HL-60/S4 treated with retinoic acid at 250 ng/mL for 4 days and 3 days (cell line): ENCODE measurements at regions not wholly inside any gene's neighbourhood (a gene's known extent, or its start where the extent isn't known, plus 50 kb on each side); places are given as distances from the start of the nearest gene placed in this dataset.
"Not testable (repeated sequence)": the region's sequence is repeated elsewhere in the genome, so short reads cannot be mapped to it uniquely, and the experiment has no call there.

Source experiments
- in situ Hi-C: fragments of 300-500 bp; cut with MboI; formaldehyde crosslinking; loops from 2 replicates; pipeline ENCODE4 v1.7.0; 2022; ENCODE audit warnings: low sequenced_read_pairs

DNA sequence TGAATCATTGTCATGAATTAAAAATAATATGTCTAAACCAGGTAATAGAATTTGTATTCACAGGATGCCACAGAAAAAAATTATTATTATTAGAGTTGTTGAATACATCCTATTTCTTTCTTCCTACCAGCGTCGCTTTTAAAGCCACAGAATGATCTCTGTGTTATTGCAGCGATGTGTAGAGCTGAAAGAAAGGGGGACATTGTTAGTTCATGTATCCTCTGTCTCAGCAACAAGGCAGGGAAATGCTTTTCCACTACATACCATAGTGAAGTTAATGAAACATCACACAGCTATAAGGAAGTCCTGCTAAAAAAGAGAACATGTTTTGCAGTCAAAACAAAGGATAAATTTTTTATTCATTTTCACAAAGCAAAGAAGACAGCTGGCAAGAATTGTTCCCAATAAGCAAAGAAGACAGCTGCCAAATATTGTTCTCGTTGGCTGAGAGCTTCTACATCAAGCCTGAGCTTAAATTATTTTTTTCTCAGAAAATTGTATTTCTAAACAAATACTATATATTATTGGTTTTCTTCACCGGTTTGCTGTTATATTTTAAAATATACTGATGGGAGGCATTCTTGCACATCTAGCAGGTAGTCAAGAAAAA lies 1234.4 kb downstream of the SUCLG1 start:
- in situ Hi-C loops, result no loop called here

DNA sequence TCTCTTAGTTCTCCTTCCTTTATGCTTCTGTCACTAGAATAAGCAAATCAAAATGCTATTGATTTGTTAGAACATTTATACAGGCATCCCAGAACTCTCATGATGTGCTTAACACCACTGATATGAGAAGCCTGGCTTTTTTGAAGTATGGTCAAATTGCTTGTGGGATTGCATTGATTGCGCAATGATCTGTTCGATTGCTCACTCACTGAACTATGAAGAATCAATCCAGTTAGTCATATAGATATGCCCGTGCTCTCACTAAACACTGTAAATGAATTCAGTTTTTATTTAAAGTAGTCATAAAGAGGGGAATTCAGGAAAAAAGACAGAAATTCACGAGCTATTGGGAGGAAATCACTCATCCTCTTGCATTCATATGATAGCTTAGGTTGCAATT lies 1237.8 kb downstream of the SUCLG1 start:
- in situ Hi-C loops, result no loop called here

DNA sequence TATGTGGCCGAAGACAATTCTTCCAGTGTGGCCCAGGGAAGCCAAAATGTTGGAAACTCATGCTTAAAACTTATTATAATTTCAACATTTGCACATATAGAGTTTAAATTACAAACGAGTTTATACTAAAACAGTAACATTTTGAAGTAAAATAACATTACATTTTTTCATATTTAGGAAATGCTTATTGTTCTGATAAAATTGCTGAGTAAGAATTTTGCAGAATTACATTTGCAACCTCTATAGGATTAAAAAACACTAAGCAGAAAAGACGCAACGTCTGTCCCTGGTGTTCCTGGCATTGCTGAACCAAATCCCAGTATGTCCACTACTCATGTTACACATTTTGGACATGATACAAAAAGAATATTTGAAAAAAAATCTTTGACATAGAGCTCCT lies 1241.2 kb downstream of the SUCLG1 start:
- in situ Hi-C loops, result no loop called here

DNA sequence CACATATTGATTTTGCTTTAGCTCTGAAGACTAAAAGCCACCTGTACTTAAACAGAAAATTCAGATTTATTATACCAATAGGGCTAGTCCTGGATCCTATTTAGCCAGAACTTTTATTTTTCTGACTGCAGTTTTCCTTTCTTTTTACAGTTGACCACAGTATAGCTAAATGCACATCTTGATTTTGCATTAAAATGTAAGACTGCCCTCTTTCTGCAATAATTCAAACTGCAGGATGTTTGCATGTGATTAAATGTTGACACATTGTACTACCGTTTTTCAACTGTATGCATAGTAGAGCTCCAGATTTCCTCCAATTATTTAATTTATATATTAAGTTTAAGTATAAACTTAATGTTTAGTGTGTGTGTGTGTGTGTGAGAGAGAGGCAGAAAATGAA lies 1262.9 kb downstream of the SUCLG1 start:
- in situ Hi-C loops, result no loop called here

DNA sequence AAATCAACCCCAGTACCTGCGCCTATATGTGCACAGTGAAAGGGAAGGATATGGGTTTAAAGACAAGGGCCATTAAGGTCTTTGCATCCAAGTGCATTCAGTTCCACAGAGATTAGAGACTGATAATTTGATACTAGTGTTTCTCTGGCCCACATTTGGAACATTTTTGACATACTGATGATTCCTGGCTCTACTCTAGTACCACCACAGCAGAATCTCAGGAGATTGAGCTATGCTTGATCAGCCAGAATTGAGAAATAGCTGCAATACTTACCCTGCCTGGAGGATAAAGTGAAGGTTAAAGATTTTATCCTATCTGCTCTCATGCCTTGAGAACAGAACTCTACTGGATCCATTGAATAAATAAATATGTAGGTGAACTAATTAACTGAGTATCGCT lies 1267.8 kb downstream of the SUCLG1 start:
- in situ Hi-C loops, result no loop called here

DNA sequence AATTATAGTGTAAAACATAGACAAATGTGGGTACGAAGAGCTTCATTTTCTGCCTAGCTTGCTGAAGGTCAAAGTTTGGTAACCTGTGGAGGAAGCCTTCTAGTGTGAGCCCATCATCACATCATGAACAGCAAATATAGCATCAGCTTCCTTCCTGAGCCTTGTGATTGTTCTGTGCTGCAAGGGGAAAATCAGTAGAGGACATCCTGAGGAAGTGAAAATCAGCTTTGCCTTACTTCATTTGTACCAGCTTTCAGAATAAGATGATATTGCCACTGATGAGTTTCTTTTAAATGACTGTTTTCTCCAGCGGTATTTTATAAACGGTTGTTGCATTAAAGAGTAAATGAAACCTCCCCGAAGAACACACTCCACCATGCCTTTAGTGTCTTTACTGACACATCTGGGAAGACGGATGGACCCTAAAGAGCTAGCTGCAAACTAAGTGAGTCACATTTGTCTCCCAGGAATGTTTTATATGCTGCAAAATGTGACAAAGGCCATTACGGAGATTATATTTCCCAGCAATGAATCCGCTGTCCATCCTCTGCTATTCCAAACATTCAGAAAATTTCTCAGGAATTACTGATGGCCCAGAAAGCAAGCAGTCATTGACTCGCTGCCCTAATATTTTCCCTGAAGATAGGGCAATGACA lies 1272.8 kb downstream of the SUCLG1 start:
- in situ Hi-C loops, result no loop called here

DNA sequence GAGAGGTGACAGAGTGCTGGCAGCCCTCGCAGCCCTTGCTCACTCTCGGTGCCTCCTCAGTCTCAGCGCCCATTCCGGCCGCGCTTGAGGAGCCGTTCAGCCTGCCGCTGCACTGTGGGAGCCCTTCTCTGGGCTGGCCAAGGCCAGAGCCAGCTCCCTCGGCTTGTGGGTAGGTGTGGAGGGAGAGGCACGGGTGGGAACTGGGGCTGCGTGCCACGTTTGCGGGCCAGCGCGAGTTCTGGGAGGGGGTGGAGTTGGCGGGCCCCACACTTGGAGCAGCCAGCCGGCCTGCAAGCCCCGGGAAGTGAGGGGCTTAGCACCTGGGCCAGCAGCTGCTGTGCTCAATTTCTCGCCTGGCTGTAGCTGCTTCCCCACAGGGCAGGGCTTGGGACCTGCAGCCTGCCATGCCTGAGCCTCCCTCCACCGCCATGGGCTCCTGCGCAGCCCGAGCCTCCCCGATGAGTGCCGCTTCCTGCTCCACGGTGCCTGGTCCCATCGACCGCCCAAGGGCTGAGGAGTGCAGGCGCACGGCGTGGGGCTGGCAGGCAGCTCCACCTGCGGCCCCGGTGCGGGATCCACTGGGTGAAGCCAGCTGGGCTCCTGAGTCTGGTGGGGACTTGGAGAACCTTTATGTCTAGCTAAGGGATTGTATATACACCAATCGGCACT lies 1278.1 kb downstream of the SUCLG1 start:
- in situ Hi-C loops, result not testable (repeated sequence)

DNA sequence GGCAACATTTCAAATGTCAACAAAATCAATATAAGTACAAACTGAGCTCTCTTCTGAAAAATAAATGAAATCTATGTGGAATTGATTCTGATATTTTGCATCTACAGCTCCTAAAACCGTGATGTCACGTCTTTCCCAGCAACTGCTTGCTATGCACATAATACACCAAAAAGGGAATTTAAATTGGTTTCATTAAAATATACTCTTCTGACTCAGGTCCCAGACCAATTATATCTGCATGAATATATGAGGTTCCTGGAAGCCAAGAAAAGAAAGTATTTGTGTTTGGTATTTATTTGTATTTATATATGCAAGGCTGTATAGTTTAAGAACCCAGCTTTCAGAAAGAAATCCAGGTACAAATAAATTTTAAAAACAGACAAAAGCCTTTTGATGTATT lies 1282.5 kb downstream of the SUCLG1 start:
- in situ Hi-C loops, result no loop called here

DNA sequence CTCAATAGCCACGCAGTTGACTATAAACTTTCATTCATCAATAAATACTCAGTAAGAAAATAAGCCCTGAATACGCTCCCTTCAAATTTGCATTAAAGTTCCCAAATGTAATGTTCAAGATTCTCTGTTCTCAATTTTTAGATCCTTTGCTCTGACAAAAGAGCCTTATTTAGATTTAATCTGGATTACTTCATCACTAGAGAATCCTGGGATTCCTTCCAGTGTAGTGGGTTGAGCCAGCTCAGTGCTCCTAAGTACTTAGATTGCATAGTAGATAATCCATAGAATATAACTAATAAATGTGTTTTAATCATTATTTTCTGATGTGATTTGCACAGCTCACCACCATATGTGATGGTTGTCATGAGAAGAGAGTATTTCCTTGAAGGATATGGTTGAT lies 1286.2 kb downstream of the SUCLG1 start:
- in situ Hi-C loops, result no loop called here

DNA sequence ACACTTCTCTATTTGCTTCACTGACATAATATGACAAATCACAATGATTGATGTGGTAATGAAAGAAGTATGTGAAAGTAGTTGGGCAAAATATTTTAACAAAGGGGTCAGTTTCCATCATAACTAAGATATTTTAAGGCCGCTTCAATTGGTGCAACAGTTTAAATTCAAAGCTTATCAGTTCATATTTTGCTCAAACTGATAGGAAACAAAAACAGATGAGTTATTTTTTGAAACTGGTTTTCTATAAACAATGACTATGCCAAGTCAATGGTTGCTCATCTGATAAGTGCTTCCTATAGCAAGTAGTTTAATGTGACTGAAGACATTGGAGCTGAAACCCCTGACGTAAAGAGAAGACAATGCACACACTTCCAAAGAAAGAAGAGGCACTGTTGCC lies 1290.7 kb downstream of the SUCLG1 start:
- in situ Hi-C loops, result no loop called here

DNA sequence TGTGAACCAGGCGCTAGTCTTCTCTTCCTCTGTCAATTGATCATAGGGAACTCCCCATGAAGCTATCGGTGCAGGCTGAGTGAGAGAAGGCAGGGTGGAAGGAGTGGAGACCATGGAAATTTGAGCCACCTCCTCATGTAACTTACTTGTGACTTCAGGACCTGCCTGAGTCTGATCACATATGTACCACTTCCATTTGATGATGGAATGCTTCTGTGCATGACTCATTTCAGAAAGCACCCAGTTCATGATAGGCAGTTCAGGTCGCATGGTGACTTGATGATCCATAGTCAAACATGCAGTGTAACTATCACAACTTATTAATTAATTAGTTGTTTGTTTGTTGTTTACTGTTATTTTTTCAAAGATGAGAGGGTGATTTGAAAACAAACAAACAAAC lies 1296.7 kb downstream of the SUCLG1 start:
- in situ Hi-C loops, result no loop called here

DNA sequence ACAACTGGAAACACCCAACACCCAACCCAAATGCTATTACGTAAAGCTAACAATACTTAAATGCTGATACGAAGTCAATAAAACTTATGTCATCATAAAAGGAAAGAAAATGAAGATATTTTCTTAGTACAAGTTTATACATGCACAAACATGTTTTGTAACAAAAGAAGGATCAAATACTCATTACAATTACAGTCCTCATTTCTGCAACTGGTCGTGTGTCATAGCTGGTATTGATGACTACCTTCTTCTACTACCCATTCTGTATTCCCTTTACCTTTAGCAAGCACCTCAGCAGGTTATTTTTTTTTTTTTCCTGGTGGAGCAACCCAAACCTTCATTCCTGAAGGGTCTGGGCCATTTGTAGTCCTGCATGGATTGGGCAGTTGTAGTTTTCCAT lies 1298.5 kb downstream of the SUCLG1 start:
- in situ Hi-C loops, result no loop called here

DNA sequence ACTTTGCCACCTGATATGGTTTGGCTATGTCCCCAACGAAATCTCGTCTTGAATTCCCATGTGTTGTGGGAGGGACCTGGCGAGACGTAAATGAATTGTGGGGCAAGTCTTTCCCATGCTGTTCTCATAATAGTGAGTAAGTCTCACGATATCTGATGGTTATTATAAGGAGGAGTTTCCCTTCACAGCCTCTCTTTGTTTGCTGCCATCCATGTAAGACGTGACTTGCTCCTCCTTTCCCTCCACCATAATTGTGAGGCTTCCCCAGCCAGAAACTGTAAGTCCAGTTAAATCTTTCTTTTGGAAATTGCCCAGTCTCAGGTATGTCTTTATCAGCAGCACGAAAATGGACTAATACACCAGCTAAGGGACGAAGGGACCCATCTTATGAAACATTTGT lies 1303.3 kb downstream of the SUCLG1 start:
- in situ Hi-C loops, result no loop called here

DNA sequence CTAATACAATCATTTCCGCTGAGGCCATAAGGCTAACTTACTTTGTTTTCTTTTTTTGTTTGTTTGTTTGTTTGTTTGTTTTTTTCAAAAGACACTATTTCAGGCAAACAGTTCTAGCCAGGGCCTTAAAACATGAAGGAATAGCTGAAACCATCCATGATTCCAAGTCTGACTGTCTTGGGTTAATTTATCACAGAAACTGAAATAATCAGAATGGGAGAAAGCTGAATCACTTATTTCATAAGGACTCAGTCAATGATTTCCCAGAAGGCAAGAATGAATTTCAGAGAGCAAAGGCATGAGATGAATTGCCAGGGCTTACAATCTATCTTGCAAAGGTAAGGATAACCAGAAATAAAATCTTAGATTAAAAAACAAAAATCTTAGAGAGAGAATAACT lies 1315.1 kb downstream of the SUCLG1 start:
- in situ Hi-C loops, result no loop called here

DNA sequence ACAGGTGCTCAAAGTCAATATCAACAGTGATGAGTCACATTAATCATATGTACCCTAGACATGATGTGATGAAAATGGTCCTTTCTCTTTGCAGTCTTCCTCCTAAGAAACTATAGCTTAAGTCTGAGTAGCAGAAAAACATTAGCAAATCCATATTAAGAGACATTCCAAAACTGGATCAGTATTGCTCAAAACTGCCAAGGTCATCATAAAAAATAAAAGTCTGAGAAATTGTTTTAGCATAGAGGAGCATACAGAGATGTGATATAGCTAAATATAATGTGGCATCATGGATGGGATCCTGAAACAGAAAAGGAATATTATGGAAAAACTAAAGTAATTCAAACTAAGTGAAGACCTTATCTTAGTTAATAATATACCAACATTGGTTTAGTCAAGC lies 1316.1 kb downstream of the SUCLG1 start:
- in situ Hi-C loops, result no loop called here

DNA sequence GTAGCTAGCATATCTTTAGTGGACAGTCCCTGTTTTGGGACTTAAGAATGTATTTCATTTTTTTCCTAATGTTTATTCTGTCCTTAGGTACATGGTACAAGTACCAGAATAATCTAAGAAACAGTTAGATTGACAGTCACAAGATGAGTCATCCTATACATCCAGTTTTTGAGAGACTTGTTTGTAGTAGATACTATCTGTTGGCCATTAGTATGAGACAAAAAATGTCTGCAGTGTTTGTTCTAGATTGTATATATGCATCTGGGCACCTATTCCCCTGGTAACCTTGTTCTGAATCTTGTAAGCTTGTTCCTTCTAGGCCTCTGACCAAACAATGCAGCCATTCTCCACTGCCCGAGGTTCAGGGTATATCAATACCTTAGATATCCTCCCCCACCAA lies 1343.5 kb downstream of the SUCLG1 start:
- in situ Hi-C loops, result no loop called here

DNA sequence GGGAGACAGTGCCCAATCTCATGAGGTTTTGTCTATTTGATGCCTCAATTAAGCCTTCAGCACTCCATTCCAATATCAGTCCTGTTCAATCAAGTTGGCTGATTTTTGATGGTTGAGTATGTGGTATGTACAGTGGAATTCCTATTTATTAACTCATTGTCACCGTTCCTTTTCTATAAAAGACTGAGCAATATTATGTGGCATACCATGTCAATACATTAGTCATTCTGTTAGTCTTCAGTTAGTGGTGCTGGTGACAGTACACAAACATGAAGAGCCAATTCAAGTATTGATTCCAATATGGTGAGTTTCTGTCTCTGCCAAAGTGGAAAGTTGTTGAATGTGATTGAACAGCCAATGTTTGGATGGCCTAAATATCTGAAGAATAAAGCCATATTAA lies 1343.9 kb downstream of the SUCLG1 start:
- in situ Hi-C loops, result no loop called here

DNA sequence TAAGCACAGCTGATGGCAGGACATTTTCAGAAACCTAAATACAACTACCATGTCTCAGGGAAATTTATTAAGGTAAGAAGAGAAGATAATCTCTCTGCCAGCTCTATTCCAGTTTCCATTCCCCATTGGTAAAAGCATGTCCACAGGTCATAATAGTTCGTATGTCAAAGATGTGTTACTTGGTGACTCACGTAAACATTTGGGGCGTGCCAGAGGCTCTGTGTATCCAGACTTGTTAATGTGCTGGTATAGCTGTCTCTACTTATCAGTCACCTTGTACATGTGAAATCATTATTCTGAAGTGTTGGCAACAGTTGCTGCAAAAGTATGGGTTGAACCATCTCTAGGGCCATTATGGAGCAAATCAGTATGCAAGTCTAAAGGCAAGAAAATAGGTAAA lies 1345.1 kb downstream of the SUCLG1 start:
- in situ Hi-C loops, result no loop called here

DNA sequence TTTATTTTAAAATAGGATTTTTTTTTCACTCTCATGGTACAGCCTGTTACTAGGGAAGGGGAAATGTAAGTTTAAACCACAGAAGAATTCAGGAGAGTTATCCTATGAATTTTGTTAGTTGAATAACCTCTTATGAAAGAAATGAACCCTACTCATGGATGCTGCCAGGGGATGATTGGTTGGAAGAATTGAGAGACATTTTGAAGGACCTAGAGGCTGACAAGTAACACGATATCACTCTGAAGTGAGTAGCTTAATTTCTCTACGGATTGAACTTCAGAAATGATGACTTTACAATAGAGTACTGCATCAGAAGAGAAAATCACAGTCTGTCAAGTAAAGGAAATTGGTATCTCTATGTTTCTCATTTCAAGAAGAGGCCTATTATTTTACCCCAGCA lies 1346.2 kb downstream of the SUCLG1 start:
- in situ Hi-C loops, result no loop called here

DNA sequence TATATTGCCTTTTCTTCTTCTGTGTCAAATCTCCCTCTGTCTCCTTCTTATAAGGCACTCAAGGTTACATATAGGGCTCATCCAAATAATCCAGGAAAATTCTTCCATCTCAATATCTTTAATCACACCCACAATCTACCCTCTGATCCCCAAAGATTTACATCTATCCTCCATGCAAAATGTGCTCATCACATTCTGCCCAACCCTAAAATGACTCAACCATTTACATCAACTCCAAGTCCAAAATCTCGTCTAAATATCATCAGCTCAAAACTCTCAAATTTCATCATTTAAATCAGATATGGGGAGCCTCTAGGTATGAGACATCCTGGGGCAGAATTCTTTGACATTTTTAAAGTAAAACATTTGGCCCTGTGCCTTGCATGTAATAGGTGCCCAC lies 1349.8 kb downstream of the SUCLG1 start:
- in situ Hi-C loops, result no loop called here

DNA sequence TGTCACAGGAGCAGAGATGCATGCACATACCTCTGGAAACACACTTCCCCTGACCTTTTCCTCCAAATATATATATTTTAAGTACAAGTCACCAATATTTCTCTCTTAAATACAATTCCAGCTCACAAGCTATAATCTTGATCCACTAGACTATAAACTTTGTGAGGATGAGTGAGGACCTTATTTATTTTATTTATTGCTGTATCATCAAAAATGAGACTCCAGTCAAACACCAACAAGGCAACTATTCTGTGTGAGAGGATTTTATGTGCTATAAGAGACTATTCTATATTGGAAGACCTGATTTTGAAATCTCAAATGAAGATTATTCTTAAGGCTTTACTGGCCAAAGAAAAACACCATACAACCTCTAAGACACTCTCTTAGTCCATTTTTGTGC lies 1352.2 kb downstream of the SUCLG1 start:
- in situ Hi-C loops, result no loop called here

DNA sequence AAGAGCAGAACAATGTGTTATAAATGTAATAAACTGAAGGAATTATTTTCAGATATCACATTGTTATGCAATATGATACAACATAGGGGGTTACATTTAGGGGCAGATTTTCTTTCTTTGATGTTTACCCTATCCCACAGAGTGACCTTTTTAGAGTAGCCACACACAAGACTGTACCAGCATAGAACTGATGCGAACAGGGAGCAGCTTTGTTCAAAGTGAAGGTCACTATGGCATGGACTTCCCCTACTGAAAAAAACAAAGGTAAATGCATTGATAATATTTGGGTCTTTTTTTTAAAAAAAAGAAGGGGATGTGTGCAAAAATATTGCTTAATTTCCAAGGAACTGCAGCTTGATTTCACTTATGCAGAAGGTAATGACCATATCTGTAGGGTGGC lies 1354.9 kb downstream of the SUCLG1 start:
- in situ Hi-C loops, result no loop called here

DNA sequence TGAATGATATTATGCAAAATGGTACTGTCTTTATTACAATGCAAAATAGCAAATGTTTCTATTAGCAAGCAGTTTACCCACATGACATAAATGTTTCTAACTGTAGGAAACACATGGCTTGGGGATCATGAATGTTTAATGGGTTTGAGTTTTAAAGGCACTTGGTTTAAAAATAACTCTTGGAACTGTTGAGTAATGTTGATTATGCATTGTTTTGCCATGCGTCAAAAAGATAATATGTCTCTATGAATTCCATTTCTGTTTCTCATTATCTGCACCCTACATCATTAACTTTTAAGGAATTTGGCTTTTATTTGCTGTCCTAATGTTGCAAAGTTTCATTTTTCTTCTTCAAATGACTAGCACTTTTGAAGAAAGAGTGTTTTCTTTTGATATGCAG lies 1355.5 kb downstream of the SUCLG1 start:
- in situ Hi-C loops, result no loop called here
